ENCODE measurements at regions not wholly inside any gene's neighbourhood (a gene's known extent, or its start where the extent isn't known, plus 50 kb on each side); places are given as distances from the start of the nearest gene placed in this dataset.
"Not testable (repeated sequence)": the region's sequence is repeated elsewhere in the genome, so short reads cannot be mapped to it uniquely, and the experiment has no call there.

DNA sequence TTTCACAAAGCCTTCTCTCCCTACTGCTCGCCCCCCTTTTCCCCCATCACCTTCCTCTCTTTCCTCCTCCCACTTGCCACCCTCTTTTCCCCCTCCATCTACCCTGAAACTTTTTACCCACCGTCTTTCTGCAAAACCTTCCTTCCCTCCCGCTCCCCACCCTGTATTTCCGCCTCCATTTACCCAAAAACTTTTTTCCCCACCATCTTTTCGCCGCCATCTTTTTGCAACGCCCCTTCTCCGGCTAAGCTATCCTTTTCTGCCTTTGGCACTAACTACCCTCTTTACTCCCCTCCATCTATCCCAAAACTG, 205.2 kb upstream of the WSB1 start:
- Histone ChIP-seq H3K27me3 (no peaks in the 10 kb centered on the region), H3K9me3 (no peaks in the 10 kb centered on the region), H3K4me1 (no peaks in the 10 kb centered on the region), H3K36me3 (no peaks in the 10 kb centered on the region), H3K4me3 (no peak overlapping the region), H3K27ac (no peak overlapping the region)
- DNase-seq: no peak
- 59 to 78% methylated on average over 8 of the region's 8 CpGs for WGBS, 2 donors
- intact Hi-C loops (cut with DNase I): no loop called here
- TF ChIP-seq, protein P1, sequence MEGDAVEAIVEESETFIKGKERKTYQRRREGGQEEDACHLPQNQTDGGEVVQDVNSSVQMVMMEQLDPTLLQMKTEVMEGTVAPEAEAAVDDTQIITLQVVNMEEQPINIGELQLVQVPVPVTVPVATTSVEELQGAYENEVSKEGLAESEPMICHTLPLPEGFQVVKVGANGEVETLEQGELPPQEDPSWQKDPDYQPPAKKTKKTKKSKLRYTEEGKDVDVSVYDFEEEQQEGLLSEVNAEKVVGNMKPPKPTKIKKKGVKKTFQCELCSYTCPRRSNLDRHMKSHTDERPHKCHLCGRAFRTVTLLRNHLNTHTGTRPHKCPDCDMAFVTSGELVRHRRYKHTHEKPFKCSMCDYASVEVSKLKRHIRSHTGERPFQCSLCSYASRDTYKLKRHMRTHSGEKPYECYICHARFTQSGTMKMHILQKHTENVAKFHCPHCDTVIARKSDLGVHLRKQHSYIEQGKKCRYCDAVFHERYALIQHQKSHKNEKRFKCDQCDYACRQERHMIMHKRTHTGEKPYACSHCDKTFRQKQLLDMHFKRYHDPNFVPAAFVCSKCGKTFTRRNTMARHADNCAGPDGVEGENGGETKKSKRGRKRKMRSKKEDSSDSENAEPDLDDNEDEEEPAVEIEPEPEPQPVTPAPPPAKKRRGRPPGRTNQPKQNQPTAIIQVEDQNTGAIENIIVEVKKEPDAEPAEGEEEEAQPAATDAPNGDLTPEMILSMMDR (IDR thresholded peaks at IDR 0.05): no peak
- TF ChIP-seq POLR2A (IDR thresholded peaks at IDR 0.05): no peak
- TF ChIP-seq POLR2AphosphoS5 (IDR thresholded peaks at IDR 0.05): no peak
- no peak for TF ChIP-seq EP300 (IDR thresholded peaks at IDR 0.05)

DNA sequence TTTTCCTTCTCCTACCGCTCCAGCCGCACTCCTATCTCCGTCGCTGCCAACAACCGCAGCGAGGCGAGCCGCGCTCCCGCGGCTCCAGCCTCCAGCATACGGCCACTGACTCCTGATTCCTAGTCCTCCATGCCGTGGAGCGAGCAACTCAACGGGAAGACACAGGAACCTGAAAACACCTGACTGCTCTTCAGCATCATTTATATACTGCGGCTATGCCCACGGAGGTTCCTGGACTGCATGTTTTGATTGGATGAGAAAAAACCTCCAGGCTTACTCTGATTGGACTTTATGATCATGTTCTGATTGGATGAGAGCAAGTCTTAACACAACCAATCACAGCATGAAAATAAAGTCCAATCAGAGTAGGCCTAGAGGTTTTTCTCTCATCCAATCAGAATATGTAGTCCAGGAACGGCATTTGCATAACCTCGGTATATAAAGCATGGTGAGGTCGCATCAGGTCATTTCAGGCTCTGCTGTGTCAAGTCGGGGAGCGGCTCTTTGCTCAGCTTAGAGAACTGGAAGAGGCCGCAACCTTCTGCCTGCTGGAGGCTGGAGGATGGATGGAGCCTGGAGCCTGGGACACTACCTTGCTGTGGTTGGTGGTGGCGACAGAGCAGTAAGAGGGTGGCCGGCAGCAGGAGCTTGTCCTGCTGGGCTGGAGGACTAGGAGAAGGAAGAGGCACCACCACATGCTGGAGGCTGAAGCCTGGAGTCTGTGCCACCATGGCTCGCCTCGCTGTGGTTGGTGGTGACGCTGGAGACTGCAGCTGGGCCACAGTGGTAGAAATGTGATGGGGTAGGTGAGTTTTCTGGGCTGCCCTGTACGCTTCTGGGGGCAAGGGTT, 204.6 kb upstream of the WSB1 start:
- H3K4me3 ChIP-seq; H3K27ac ChIP-seq; H3K4me1 ChIP-seq; H3K36me3 ChIP-seq; DNase-seq; H3K27me3 ChIP-seq; intact Hi-C loops (cut with DNase I); H3K9me3 ChIP-seq: not testable (repeated sequence)
- 70 to 86% methylated on average over 29 of the region's 29 CpGs for WGBS, 2 donors

DNA sequence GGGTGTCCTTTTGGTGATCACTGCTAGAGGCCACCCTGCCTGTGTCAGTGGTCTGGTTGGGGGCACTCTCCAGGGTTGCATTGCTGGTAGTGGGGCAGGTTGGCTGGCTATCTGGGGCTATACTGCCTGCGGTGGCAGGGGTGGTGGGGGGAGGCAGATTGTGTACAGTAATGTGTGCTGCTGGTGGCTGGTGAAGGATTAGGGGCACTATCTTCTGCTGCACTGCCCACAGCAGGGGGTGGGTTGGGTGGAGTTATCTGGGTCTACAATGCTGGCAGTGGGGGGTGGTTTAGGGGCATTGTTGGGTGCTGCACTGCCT, 204.0 kb upstream of the WSB1 start:
- WGBS, 2 donors: 90 to 97% methylated on average over 1 of the region's 1 CpG
- TF ChIP-seq, protein P1 (IDR thresholded peaks at IDR 0.05): no peak
- no peak for TF ChIP-seq POLR2A (IDR thresholded peaks at IDR 0.05)
- Histone ChIP-seq H3K36me3 (no peaks in the 10 kb centered on the region), H3K4me3 (no peak overlapping the region), H3K27me3 (no peaks in the 10 kb centered on the region), H3K27ac (no peak overlapping the region), H3K4me1 (no peaks in the 10 kb centered on the region), H3K9me3 (no peaks in the 10 kb centered on the region)
- no peak for DNase-seq
- intact Hi-C loops (cut with DNase I): no loop called here

DNA sequence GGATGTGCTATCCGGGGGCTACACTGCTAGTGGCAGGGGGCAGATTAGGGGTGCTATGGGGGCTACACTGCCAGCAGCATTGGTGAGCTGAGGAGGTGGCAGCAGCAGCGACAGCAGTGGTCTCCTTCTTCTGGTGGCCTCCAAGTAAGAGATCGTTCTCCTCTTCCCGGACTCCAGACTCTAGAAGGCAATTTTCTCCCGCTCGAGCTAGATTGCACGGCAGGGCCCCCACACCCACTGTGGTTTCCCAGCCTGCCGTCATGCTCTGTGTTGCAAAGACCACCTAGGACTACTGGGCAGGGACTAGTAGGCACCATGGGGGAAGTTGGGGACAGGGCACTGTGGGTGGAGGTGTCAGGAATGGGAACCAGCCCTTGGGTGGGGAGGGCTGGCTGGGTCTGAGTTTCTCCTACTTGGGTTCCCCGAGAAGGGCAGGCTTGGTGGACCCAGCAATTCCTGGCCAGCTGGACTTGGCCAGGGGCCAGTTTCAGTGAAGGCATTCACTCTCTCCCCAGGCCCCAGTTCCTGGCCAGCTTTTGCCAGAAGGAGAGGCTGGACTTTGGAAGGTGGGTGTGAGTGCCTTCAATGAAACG, 203.4 kb upstream of the WSB1 start:
- H3K27ac ChIP-seq; H3K4me3 ChIP-seq; H3K27me3 ChIP-seq; DNase-seq; intact Hi-C loops (cut with DNase I); H3K9me3 ChIP-seq; H3K36me3 ChIP-seq; H3K4me1 ChIP-seq: not testable (repeated sequence)
- WGBS, 2 donors: 86 to 87% methylated on average over 10 of the region's 10 CpGs

DNA sequence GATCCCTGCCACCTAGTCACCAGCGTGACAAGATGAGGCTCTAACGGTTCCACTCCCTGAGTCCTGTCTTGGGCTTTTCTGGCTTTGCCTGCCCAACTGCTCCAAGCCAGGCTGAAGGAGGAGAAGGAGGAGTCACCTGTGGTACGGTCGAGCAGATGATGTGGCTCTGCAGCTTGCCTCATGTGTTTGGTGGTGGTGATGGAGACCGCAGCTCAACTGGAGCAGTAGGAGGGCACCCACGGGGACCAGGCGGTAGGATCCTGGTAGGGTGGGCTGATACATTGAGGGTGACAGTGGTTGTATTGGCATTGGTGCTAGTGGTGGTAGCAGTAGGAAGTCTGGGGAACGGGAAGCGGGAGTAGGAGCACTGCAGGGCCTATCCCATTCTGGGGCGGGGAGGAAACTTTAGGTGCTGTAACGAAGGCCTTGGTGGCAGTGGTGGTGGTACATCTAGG, 202.8 kb upstream of the WSB1 start:
- DNase-seq: no peak

DNA sequence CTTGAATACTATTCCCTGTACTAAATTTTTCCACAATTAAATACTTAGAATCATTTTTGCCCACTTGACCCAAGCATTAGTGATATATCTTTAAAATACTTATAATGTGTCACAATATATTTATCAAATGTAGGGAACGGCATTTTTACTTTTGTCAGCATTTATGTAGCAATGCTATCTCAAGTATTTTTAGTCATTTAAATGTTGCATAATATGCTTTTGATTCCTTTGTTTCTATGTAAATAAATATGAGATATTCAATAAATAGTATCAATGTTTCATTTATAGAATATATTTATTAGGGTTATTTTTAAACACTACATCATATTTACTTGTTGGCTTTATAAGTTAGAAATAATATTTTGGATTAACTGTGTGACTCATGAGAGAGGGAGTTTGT, 199.7 kb upstream of the WSB1 start:
- intact Hi-C loops (cut with DNase I); H3K9me3 ChIP-seq; H3K4me3 ChIP-seq; H3K27ac ChIP-seq; H3K4me1 ChIP-seq; H3K27me3 ChIP-seq; DNase-seq; H3K36me3 ChIP-seq: not testable (repeated sequence)
- 88% methylated on average over 1 of the region's 1 CpG for WGBS, 2 donors

More for the DNA sequence above, 202.8 kb upstream of the WSB1 start:
- 88 to 89% methylated on average over 11 of the region's 11 CpGs for WGBS, 2 donors
- Histone ChIP-seq H3K9me3 (no peaks in the 10 kb centered on the region), H3K27me3 (no peaks in the 10 kb centered on the region), H3K4me3 (no peak overlapping the region), H3K27ac (no peak overlapping the region), H3K4me1 (no peaks in the 10 kb centered on the region), H3K36me3 (no peaks in the 10 kb centered on the region)
- intact Hi-C loops (cut with DNase I): no loop called here
- TF ChIP-seq POLR2AphosphoS5 (IDR thresholded peaks at IDR 0.05) (no peak), EP300 (IDR thresholded peaks at IDR 0.05) (no peak), POLR2A (IDR thresholded peaks at IDR 0.05) (no peak)
- TF ChIP-seq, protein P1 (IDR thresholded peaks at IDR 0.05): no peak

DNA sequence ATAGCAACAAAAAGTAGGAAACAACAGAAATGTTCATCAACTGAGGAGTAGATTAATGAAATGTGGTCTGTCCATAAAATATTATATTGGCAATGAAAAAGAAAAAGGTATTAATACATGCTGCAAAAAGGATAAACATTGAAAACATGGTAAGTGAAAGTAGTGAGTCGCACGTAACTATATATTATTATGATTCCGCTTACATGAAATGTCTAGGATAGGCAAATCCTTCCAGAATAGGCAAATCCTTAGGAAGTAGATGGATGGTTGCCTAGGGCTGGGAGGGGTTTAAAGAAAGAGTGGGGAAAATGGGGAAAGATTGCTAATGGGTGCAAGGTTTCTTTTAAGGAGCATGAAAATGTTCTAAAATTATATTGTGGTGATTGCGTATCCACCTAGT, 198.1 kb upstream of the WSB1 start:
- H3K4me3 ChIP-seq; DNase-seq; H3K27me3 ChIP-seq; H3K9me3 ChIP-seq; H3K4me1 ChIP-seq; intact Hi-C loops (cut with DNase I); H3K27ac ChIP-seq; H3K36me3 ChIP-seq: not testable (repeated sequence)
- WGBS, 2 donors: 92 to 95% methylated on average over 4 of the region's 4 CpGs

DNA sequence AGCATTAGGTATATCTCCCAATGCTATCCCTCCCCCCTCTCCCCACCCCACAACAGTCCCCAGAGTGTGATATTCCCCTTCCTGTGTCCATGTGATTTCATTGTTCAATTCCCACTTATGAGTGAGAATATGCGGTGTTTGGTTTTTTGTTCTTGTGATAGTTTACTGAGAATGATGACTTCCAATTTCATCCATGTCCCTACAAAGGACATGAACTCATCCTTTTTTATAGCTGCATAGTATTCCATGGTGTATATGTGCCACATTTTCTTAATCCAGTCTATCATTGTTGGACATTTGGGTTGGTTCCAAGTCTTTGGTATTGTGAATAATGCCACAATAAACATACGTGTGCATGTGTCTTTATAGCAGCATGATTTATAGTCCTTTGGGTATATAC, 194.6 kb upstream of the WSB1 start:
- H3K9me3 ChIP-seq; H3K4me1 ChIP-seq; H3K27me3 ChIP-seq; intact Hi-C loops (cut with DNase I); H3K27ac ChIP-seq; DNase-seq; H3K36me3 ChIP-seq; H3K4me3 ChIP-seq: not testable (repeated sequence)
- 78 to 90% methylated on average over 2 of the region's 2 CpGs for WGBS, 2 donors

DNA sequence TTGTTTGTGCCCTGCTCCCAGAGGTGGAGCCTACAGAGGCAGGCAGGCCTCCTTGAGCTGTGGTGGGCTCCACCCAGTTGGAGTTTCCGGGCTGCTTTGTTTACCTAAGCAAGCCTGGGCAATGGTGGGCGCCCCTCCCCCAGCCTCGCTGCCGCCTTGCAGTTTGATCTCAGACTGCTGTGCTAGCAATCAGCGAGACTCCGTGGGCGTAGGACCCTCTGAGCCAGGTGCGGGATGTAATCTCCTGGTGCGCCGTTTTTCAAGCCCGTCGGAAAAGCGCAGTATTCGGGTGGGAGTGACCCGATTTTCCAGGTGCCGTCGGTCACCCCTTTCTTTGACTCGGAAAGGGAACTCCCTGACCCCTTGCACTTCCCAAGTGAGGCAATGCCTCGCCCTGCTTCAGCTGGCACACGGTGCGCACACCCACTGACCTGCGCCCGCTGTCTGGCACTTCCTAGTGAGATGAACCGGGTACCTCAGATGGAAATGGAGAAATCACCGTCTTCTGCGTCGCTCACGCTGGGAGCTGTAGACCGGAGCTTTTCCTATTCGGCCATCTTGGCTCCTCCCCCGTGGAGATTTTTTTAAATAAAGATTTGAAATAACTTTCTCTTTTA, 189.2 kb upstream of the WSB1 start:
- H3K36me3 ChIP-seq; H3K27ac ChIP-seq; DNase-seq; H3K27me3 ChIP-seq; H3K4me3 ChIP-seq; intact Hi-C loops (cut with DNase I); H3K9me3 ChIP-seq; H3K4me1 ChIP-seq: not testable (repeated sequence)
- 86 to 93% methylated on average over 31 of the region's 31 CpGs for WGBS, 2 donors

Data from sigmoid colon (tissue), 6 donors.